ENCODE measurements at regions not wholly inside any gene's neighbourhood (a gene's known extent, or its start where the extent isn't known, plus 50 kb on each side); places are given as distances from the start of the nearest gene placed in this dataset.

DNA sequence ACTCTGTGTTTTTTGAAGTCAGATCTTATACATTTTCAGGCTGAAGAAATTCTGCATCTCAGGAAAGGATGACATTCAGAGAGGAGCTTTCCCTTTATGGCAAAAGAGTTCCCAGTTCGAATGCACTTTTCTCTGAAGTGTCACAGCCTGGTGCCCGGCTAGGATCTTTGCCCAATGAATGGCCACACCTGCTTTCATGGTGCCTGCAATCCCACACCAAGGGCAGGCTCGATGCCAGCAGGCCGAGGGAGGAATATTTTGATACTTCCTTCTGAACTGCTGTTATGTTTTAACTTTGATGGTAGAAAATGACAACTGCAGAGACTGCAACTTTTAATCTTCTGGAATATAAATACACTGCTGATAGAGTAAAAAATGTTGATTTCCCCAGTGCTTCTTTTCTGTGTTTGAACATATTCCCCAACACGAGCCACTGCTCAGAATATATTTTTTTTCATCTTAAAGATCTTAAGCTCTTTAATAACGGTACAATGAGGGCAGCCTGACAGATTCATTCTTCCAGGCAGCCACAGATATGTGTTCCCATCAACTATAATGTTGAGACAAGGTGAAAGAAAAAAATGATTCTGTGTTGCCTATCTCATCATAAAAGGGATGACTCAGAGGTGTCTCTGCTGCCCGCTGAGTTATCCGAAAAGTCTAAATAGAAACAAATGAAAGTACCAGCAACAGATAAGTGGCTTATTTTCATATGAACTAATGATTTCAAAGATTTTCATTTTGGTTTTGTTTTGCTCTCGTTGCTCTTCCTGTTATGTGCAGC lies 848.5 kb downstream of the DCDC2C start:
- TF ChIP-seq POLR2A (IDR thresholded peaks at IDR 0.05): no peak
- TF ChIP-seq, protein P1, sequence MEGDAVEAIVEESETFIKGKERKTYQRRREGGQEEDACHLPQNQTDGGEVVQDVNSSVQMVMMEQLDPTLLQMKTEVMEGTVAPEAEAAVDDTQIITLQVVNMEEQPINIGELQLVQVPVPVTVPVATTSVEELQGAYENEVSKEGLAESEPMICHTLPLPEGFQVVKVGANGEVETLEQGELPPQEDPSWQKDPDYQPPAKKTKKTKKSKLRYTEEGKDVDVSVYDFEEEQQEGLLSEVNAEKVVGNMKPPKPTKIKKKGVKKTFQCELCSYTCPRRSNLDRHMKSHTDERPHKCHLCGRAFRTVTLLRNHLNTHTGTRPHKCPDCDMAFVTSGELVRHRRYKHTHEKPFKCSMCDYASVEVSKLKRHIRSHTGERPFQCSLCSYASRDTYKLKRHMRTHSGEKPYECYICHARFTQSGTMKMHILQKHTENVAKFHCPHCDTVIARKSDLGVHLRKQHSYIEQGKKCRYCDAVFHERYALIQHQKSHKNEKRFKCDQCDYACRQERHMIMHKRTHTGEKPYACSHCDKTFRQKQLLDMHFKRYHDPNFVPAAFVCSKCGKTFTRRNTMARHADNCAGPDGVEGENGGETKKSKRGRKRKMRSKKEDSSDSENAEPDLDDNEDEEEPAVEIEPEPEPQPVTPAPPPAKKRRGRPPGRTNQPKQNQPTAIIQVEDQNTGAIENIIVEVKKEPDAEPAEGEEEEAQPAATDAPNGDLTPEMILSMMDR (IDR thresholded peaks at IDR 0.05): no peak

All from thyroid gland (tissue), 4 donors.